Uterus (tissue), 3 donors: ENCODE measurements at regions not wholly inside any gene's neighbourhood (a gene's known extent, or its start where the extent isn't known, plus 50 kb on each side); places are given as distances from the start of the nearest gene placed in this dataset.

Experiments
- DNase-seq, 2 donors: peaks; one replicate each; pipeline ENCODE4 v3.0.0-alpha.2; 2019 to 2020
- H3K27ac ChIP-seq, 2 donors: fragments of 200-600 bp; sonication (generic); 1 replicate in 1 of 2; 2 replicates in 1 of 2; pipeline ENCODE4 v1.5.1; 2016 to 2018
- H3K27me3 ChIP-seq, 2 donors: fragments of 200-600 bp; sonication (generic); one replicate each; pipeline ENCODE4 v1.5.1; 2018 to 2019; ENCODE audit warnings: control low read depth in 1 of 2
- H3K36me3 ChIP-seq, 2 donors: fragments of 200-600 bp; sonication (generic); one replicate each; pipeline ENCODE4 v1.5.1; 2019; ENCODE audit warnings: control low read depth in 1 of 2
- H3K4me1 ChIP-seq, 2 donors: fragments of 200-600 bp; sonication (generic); one replicate each; pipeline ENCODE4 v1.5.1; 2018 to 2019; ENCODE audit warnings: control low read depth in 1 of 2
- H3K4me3 ChIP-seq, 2 donors: fragments of 200-600 bp; sonication (generic); 1 replicate in 1 of 2; 2 replicates in 1 of 2; pipeline ENCODE4 v1.5.1; 2018 to 2019; ENCODE audit warnings: mild to moderate bottlenecking in 1 of 2
- H3K9me3 ChIP-seq, 2 donors: fragments of 200-600 bp; sonication (generic); one replicate each; pipeline ENCODE4 v1.5.1; 2019; ENCODE audit warnings: control low read depth in 1 of 2
- CTCF ChIP-seq, 4 experiments: fragments of 200-600 bp in 2 of 4; fragments of 450-650 bp in 2 of 4; sonication (generic) in 2 of 4; IDR thresholded peaks; one replicate each; pipeline ENCODE4 v1.5.1; 2016 to 2019; ENCODE audit warnings: antibody characterized with exemption in 4 of 4, mild to moderate bottlenecking in 2 of 4, moderate library complexity in 1 of 4
- POLR2A ChIP-seq, 2 donors: fragments of 450-650 bp; IDR thresholded peaks; one replicate each; pipeline ENCODE4 v1.6.1; 2016; ENCODE audit warnings: antibody characterized with exemption in 2 of 2, mild to moderate bottlenecking in 1 of 2, moderate library complexity in 1 of 2
- intact Hi-C: fragments of 100-400 bp; cut with DNase I; formaldehyde crosslinking; loops from one replicate; pipeline ENCODE4 v1.15.1; 2023; ENCODE audit warnings: low total_unique reads
- donor health status: DM: yes; HTN: yes; CAD: no.

GRCh38 chr9:82466616-82467260 is 478.2 kb downstream of the SPATA31D1 start:
- Histone ChIP-seq H3K27ac (no peak overlapping the region), H3K4me1 (no peaks in the 10 kb centered on the region), H3K4me3 (no peak overlapping the region), H3K9me3 (no peaks in the 10 kb centered on the region), H3K27me3 (no peaks in the 10 kb centered on the region), H3K36me3 (no peaks in the 10 kb centered on the region)
- DNase-seq: no peak
- intact Hi-C loops: no loop called here
- TF ChIP-seq CTCF (IDR thresholded peaks at IDR 0.05) (no peak), POLR2A (IDR thresholded peaks at IDR 0.05) (no peak)

DNA sequence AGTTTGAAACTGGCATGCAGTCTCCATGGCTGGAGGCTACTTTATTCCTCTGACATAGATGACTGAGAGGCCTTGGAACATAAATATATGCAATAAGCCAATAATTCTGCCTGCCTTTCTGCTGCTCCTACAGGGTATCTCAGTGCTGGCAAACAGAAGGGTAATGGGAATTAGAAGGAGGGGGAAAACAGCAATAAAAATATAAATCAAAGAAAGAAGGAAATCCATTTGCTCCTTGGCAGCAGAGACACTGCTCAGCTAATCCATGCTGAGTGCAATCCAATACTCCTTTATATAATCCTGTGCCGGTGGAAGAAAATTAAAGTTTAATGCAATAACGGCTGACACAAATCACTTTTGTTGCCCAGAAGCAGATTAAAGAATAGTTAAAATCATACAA is 478.9 kb downstream of the SPATA31D1 start:
- intact Hi-C loops: no loop called here
- Histone ChIP-seq H3K4me3 (no peak overlapping the region), H3K27ac (no peak overlapping the region), H3K9me3 (no peaks in the 10 kb centered on the region), H3K36me3 (no peaks in the 10 kb centered on the region), H3K4me1 (no peaks in the 10 kb centered on the region), H3K27me3 (no peaks in the 10 kb centered on the region)
- TF ChIP-seq POLR2A (IDR thresholded peaks at IDR 0.05) (no peak), CTCF (IDR thresholded peaks at IDR 0.05) (no peak)
- no peak for DNase-seq

- Histone ChIP-seq H3K9me3 (no peaks in the 10 kb centered on the region), H3K4me3 (no peak overlapping the region), H3K4me1 (no peaks in the 10 kb centered on the region), H3K27ac (no peak overlapping the region), H3K27me3 (no peaks in the 10 kb centered on the region), H3K36me3 (no peaks in the 10 kb centered on the region)
- TF ChIP-seq POLR2A (IDR thresholded peaks at IDR 0.05) (no peak), CTCF (IDR thresholded peaks at IDR 0.05) (no peak)
- intact Hi-C loops: no loop called here
- DNase-seq: no peak
Observed at GRCh38 chr9:82474235-82474634, 485.7 kb downstream of the SPATA31D1 start.

GRCh38 chr9:82475584-82476301 is 487.2 kb downstream of the SPATA31D1 start:
- Histone ChIP-seq H3K9me3 (no peaks in the 10 kb centered on the region), H3K27ac (no peak overlapping the region), H3K36me3 (no peaks in the 10 kb centered on the region), H3K27me3 (no peaks in the 10 kb centered on the region), H3K4me1 (no peaks in the 10 kb centered on the region), H3K4me3 (no peak overlapping the region)
- DNase-seq: no peak
- TF ChIP-seq POLR2A (IDR thresholded peaks at IDR 0.05) (no peak), CTCF (IDR thresholded peaks at IDR 0.05) (no peak)
- intact Hi-C loops: no loop called here

DNA sequence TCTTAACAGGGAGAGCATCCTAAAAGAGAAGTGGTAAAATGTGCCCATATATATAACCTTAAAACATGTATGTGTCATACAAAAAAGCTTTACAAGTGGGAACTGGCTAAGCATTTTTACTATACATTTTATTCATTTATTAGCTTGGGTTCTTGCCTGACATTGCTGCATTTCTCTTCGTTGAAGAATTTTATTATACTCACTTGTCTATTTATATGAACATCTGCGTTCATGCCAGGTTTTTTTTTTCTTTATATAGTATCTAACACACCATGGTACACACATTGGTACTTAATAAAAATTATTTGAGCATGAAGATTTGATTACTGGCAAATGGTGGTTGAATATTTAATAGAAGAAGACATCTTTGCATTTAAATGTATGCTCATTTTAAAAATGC is 492.3 kb downstream of the SPATA31D1 start:
- Histone ChIP-seq H3K27me3 (no peaks in the 10 kb centered on the region), H3K27ac (no peak overlapping the region), H3K9me3 (no peaks in the 10 kb centered on the region), H3K4me3 (no peak overlapping the region), H3K36me3 (no peaks in the 10 kb centered on the region), H3K4me1 (no peaks in the 10 kb centered on the region)
- intact Hi-C loops: no loop called here
- no peak for DNase-seq
- TF ChIP-seq POLR2A (IDR thresholded peaks at IDR 0.05) (no peak), CTCF (IDR thresholded peaks at IDR 0.05) (no peak)
